ENCODE measurements at regions not wholly inside any gene's neighbourhood (a gene's known extent, or its start where the extent isn't known, plus 50 kb on each side); places are given as distances from the start of the nearest gene placed in this dataset.
"Not testable (repeated sequence)": the region's sequence is repeated elsewhere in the genome, so short reads cannot be mapped to it uniquely, and the experiment has no call there.

GRCh38 chr5:17065458-17065857 is 129.4 kb upstream of the MYO10 start:
- H3K9me3 ChIP-seq (ENCODE audit: control insufficient read depth, low read length) = no peaks in the 10 kb centered on the region
- H3K79me1 ChIP-seq (replicated peaks; ENCODE audit: low read length, poor library complexity, severe bottlenecking) = no peaks in the 10 kb centered on the region
- no peak overlapping the region for H3K14ac ChIP-seq (ENCODE audit: low read length in 2 of 2)
- peak overlapping the region in 1 of 2 experiments; percentile 17 for H3K4ac ChIP-seq (ENCODE audit: low read depth in 1 of 2, low read length in 2 of 2)
- WGBS = 75% methylated on average over 2 of the region's 3 CpGs
- no peak overlapping the region for H3K27ac ChIP-seq (ENCODE audit: low read length, poor library complexity, severe bottlenecking)
- H3K23ac ChIP-seq (ENCODE audit: low read length in 2 of 2) = no peak overlapping the region
- no peak overlapping the region for H2BK12ac ChIP-seq (ENCODE audit: low read length in 2 of 2)
- H2AFZ ChIP-seq (ENCODE audit: low read depth, low read length) = no peak overlapping the region
- H3K18ac ChIP-seq (ENCODE audit: low read depth in 1 of 2, low read length in 2 of 2) = peak overlapping the region in 1 of 2 experiments; percentile 5
- no peak overlapping the region for H3K4me3 ChIP-seq (ENCODE audit: insufficient read depth in 1 of 2, low read depth in 1 of 2, low read length in 2 of 2)
- no peak overlapping the region for H3K4me2 ChIP-seq (ENCODE audit: low read length, poor library complexity, severe bottlenecking)
- no peak overlapping the region for H3K9ac ChIP-seq (ENCODE audit: low read length)
- no peak overlapping the region for H2BK120ac ChIP-seq (ENCODE audit: low read depth, low read length)
- H3K4me1 ChIP-seq (ENCODE audit: control insufficient read depth, insufficient read depth, low read depth, low read length) = no peaks in the 10 kb centered on the region
- H2BK15ac ChIP-seq (ENCODE audit: low read depth, poor library complexity, severe bottlenecking) = no peak overlapping the region
- no peak for DNase-seq
- H3K27me3 ChIP-seq (ENCODE audit: control insufficient read depth in 1 of 2, insufficient read depth in 1 of 2, low read length in 2 of 2) = no peaks in the 10 kb centered on the region
- H2BK5ac ChIP-seq (ENCODE audit: low read depth, low read length, poor library complexity, severe bottlenecking) = no peak overlapping the region
- no peak overlapping the region for H4K91ac ChIP-seq (ENCODE audit: low read length)
- no peak overlapping the region for H4K8ac ChIP-seq (ENCODE audit: low read length)
- H3K36me3 ChIP-seq (ENCODE audit: control insufficient read depth in 1 of 2, insufficient read depth in 2 of 2, low read depth in 1 of 2, low read length in 2 of 2) = no peaks in the 10 kb centered on the region
- no peak overlapping the region for H2AK5ac ChIP-seq (ENCODE audit: low read length, severe bottlenecking)

GRCh38 chr5:17066026-17066425 is 129.9 kb upstream of the MYO10 start:
- H3K4me1 ChIP-seq (ENCODE audit: control insufficient read depth, insufficient read depth, low read depth, low read length); H3K36me3 ChIP-seq (ENCODE audit: control insufficient read depth in 1 of 2, insufficient read depth in 2 of 2, low read depth in 1 of 2, low read length in 2 of 2); H3K27me3 ChIP-seq (ENCODE audit: control insufficient read depth in 1 of 2, insufficient read depth in 1 of 2, low read length in 2 of 2); H2BK12ac ChIP-seq (ENCODE audit: low read length in 2 of 2); H3K18ac ChIP-seq (ENCODE audit: low read depth in 1 of 2, low read length in 2 of 2); H3K14ac ChIP-seq (ENCODE audit: low read length in 2 of 2); H2BK5ac ChIP-seq (ENCODE audit: low read depth, low read length, poor library complexity, severe bottlenecking); H2BK15ac ChIP-seq (ENCODE audit: low read depth, poor library complexity, severe bottlenecking); H3K4me3 ChIP-seq (ENCODE audit: insufficient read depth in 1 of 2, low read depth in 1 of 2, low read length in 2 of 2); H3K27ac ChIP-seq (ENCODE audit: low read length, poor library complexity, severe bottlenecking); H3K79me1 ChIP-seq (replicated peaks; ENCODE audit: low read length, poor library complexity, severe bottlenecking); H2AFZ ChIP-seq (ENCODE audit: low read depth, low read length); H2AK5ac ChIP-seq (ENCODE audit: low read length, severe bottlenecking); H4K91ac ChIP-seq (ENCODE audit: low read length); H3K4me2 ChIP-seq (ENCODE audit: low read length, poor library complexity, severe bottlenecking); H3K4ac ChIP-seq (ENCODE audit: low read depth in 1 of 2, low read length in 2 of 2); H3K9me3 ChIP-seq (ENCODE audit: control insufficient read depth, low read length); H4K8ac ChIP-seq (ENCODE audit: low read length); H3K23ac ChIP-seq (ENCODE audit: low read length in 2 of 2); DNase-seq; H3K9ac ChIP-seq (ENCODE audit: low read length); H2BK120ac ChIP-seq (ENCODE audit: low read depth, low read length): not testable (repeated sequence)
- 76% methylated on average over 5 of the region's 5 CpGs for WGBS

- Histone ChIP-seq H3K18ac (ENCODE audit: low read depth in 1 of 2, low read length in 2 of 2) (no peak overlapping the region), H3K27ac (ENCODE audit: low read length, poor library complexity, severe bottlenecking) (no peak overlapping the region), H3K4ac (ENCODE audit: low read depth in 1 of 2, low read length in 2 of 2) (no peak overlapping the region), H3K9ac (ENCODE audit: low read length) (no peak overlapping the region), H2AFZ (ENCODE audit: low read depth, low read length) (no peak overlapping the region), H2AK5ac (ENCODE audit: low read length, severe bottlenecking) (no peak overlapping the region), H3K9me3 (ENCODE audit: control insufficient read depth, low read length) (no peaks in the 10 kb centered on the region), H2BK5ac (ENCODE audit: low read depth, low read length, poor library complexity, severe bottlenecking) (no peak overlapping the region), H2BK15ac (ENCODE audit: low read depth, poor library complexity, severe bottlenecking) (no peak overlapping the region), H3K4me1 (ENCODE audit: control insufficient read depth, insufficient read depth, low read depth, low read length) (no peaks in the 10 kb centered on the region), H4K8ac (ENCODE audit: low read length) (no peak overlapping the region), H3K36me3 (ENCODE audit: control insufficient read depth in 1 of 2, insufficient read depth in 2 of 2, low read depth in 1 of 2, low read length in 2 of 2) (no peaks in the 10 kb centered on the region), H3K23ac (ENCODE audit: low read length in 2 of 2) (no peak overlapping the region), H3K4me2 (ENCODE audit: low read length, poor library complexity, severe bottlenecking) (no peak overlapping the region), H2BK120ac (ENCODE audit: low read depth, low read length) (no peak overlapping the region), H3K79me1 (replicated peaks; ENCODE audit: low read length, poor library complexity, severe bottlenecking) (no peaks in the 10 kb centered on the region), H3K27me3 (ENCODE audit: control insufficient read depth in 1 of 2, insufficient read depth in 1 of 2, low read length in 2 of 2) (no peaks in the 10 kb centered on the region), H3K4me3 (ENCODE audit: insufficient read depth in 1 of 2, low read depth in 1 of 2, low read length in 2 of 2) (no peak overlapping the region), H2BK12ac (ENCODE audit: low read length in 2 of 2) (no peak overlapping the region), H4K91ac (ENCODE audit: low read length) (no peak overlapping the region), H3K14ac (ENCODE audit: low read length in 2 of 2) (no peak overlapping the region)
- WGBS = 97% methylated on average over 8 of the region's 8 CpGs
- no peak for DNase-seq
Observed at GRCh38 chr5:17067657-17068392, 131.7 kb upstream of the MYO10 start.

GRCh38 chr5:17069995-17070511 is 134.0 kb upstream of the MYO10 start:
- Histone ChIP-seq H2BK12ac (ENCODE audit: low read length in 2 of 2) (peak overlapping the region in 1 of 2 experiments; percentile 21), H3K27me3 (ENCODE audit: control insufficient read depth in 1 of 2, insufficient read depth in 1 of 2, low read length in 2 of 2) (no peaks in the 10 kb centered on the region), H3K36me3 (ENCODE audit: control insufficient read depth in 1 of 2, insufficient read depth in 2 of 2, low read depth in 1 of 2, low read length in 2 of 2) (no peaks in the 10 kb centered on the region), H2BK15ac (ENCODE audit: low read depth, poor library complexity, severe bottlenecking) (no peak overlapping the region), H3K4ac (ENCODE audit: low read depth in 1 of 2, low read length in 2 of 2) (peak overlapping the region in 1 of 2 experiments; percentile 73), H4K91ac (ENCODE audit: low read length) (no peak overlapping the region), H2AK5ac (ENCODE audit: low read length, severe bottlenecking) (no peak overlapping the region), H3K4me2 (ENCODE audit: low read length, poor library complexity, severe bottlenecking) (no peak overlapping the region), H2BK120ac (ENCODE audit: low read depth, low read length) (no peak overlapping the region), H4K8ac (ENCODE audit: low read length) (no peak overlapping the region), H2BK5ac (ENCODE audit: low read depth, low read length, poor library complexity, severe bottlenecking) (no peak overlapping the region), H3K18ac (ENCODE audit: low read depth in 1 of 2, low read length in 2 of 2) (peak overlapping the region in 1 of 2 experiments; percentile 48), H3K79me1 (replicated peaks; ENCODE audit: low read length, poor library complexity, severe bottlenecking) (no peaks in the 10 kb centered on the region), H3K27ac (ENCODE audit: low read length, poor library complexity, severe bottlenecking) (no peak overlapping the region), H3K14ac (ENCODE audit: low read length in 2 of 2) (no peak overlapping the region), H3K9me3 (ENCODE audit: control insufficient read depth, low read length) (no peaks in the 10 kb centered on the region), H3K4me1 (ENCODE audit: control insufficient read depth, insufficient read depth, low read depth, low read length) (no peaks in the 10 kb centered on the region), H3K9ac (ENCODE audit: low read length) (no peak overlapping the region), H3K23ac (ENCODE audit: low read length in 2 of 2) (no peak overlapping the region), H3K4me3 (ENCODE audit: insufficient read depth in 1 of 2, low read depth in 1 of 2, low read length in 2 of 2) (no peak overlapping the region), H2AFZ (ENCODE audit: low read depth, low read length) (no peak overlapping the region)
- 68% methylated on average over 10 of the region's 13 CpGs for whole genome bisulfite sequencing
- DNase-seq = no peak
